ENCODE measurements at regions not wholly inside any gene's neighbourhood (a gene's known extent, or its start where the extent isn't known, plus 50 kb on each side); places are given as distances from the start of the nearest gene placed in this dataset.

DNA sequence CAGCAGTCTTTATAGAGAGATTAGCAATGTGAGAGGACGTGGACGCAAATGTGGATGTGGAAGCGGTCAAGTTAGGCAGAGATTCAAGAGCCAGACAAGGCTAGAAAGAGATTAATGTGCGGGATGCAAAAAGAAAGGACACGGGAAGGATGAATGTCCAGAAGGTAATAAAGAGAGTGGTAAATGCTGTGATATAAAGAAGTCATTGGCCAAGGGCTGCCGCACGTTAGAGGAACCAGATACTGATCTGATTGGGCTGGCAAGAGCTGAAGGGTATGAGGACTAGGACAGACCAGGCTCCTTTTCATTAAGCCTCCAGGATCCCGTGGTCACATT lies 59.5 kb downstream of the DHRS2 start:
- TF ChIP-seq, protein P1, sequence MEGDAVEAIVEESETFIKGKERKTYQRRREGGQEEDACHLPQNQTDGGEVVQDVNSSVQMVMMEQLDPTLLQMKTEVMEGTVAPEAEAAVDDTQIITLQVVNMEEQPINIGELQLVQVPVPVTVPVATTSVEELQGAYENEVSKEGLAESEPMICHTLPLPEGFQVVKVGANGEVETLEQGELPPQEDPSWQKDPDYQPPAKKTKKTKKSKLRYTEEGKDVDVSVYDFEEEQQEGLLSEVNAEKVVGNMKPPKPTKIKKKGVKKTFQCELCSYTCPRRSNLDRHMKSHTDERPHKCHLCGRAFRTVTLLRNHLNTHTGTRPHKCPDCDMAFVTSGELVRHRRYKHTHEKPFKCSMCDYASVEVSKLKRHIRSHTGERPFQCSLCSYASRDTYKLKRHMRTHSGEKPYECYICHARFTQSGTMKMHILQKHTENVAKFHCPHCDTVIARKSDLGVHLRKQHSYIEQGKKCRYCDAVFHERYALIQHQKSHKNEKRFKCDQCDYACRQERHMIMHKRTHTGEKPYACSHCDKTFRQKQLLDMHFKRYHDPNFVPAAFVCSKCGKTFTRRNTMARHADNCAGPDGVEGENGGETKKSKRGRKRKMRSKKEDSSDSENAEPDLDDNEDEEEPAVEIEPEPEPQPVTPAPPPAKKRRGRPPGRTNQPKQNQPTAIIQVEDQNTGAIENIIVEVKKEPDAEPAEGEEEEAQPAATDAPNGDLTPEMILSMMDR (IDR thresholded peaks at IDR 0.05), result no peak
- TF ChIP-seq ESRRA (IDR thresholded peaks at IDR 0.05; ENCODE audit: borderline replicate concordance, low read length), result no peak
- TF ChIP-seq MYC (IDR thresholded peaks at IDR 0.05; ENCODE audit: borderline replicate concordance, low read length), result no peak
- TF ChIP-seq, protein P2, sequence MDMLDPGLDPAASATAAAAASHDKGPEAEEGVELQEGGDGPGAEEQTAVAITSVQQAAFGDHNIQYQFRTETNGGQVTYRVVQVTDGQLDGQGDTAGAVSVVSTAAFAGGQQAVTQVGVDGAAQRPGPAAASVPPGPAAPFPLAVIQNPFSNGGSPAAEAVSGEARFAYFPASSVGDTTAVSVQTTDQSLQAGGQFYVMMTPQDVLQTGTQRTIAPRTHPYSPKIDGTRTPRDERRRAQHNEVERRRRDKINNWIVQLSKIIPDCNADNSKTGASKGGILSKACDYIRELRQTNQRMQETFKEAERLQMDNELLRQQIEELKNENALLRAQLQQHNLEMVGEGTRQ (IDR thresholded peaks at IDR 0.05), result no peak
- TF ChIP-seq RCOR1 (IDR thresholded peaks at IDR 0.05; ENCODE audit: low read depth, low read length), result no peak
- TF ChIP-seq POLR2A (IDR thresholded peaks at IDR 0.05; ENCODE audit: low read length), result no peak
- no peak for TF ChIP-seq RFX5 (IDR thresholded peaks at IDR 0.05)
- TF ChIP-seq ZSCAN20 (CRISPR knock-in tag; IDR thresholded peaks at IDR 0.05), result no peak
